Osteoblast (primary cell): ENCODE measurements at regions not wholly inside any gene's neighbourhood (a gene's known extent, or its start where the extent isn't known, plus 50 kb on each side); places are given as distances from the start of the nearest gene placed in this dataset.

Source experiments
- DNase-seq: peaks from one replicate; pipeline ENCODE4 v3.0.0; 2011; ENCODE audit warnings: low spot score, mixed read lengths; ENCODE audit not compliant: insufficient read length; ENCODE audit errors: missing footprints
- H2AFZ ChIP-seq: 2 replicates; pipeline ENCODE4 v1.6.0; 2011; ENCODE audit warnings: mild to moderate bottlenecking, low read length
- H3K27ac ChIP-seq: 2 replicates; pipeline ENCODE4 v1.5.1; 2011; ENCODE audit warnings: mild to moderate bottlenecking, low read depth, low read length, moderate library complexity
- H3K27me3 ChIP-seq: 2 replicates; pipeline ENCODE4 v1.6.0; 2012; ENCODE audit warnings: mild to moderate bottlenecking, control low read depth, inconsistent platforms, low read length, moderate library complexity; ENCODE audit not compliant: insufficient read depth
- H3K36me3 ChIP-seq: 2 replicates; pipeline ENCODE4 v1.5.1; 2011; ENCODE audit warnings: mild to moderate bottlenecking, low read length, control low read depth, moderate library complexity; ENCODE audit not compliant: insufficient read depth
- H3K4me1 ChIP-seq: 2 replicates; pipeline ENCODE4 v1.5.1; 2011; ENCODE audit warnings: mild to moderate bottlenecking, low read length, control low read depth, moderate library complexity; ENCODE audit not compliant: insufficient read depth
- H3K4me2 ChIP-seq: 2 replicates; pipeline ENCODE4 v1.6.0; 2011; ENCODE audit warnings: mild to moderate bottlenecking, low read length; ENCODE audit not compliant: insufficient read depth
- H3K4me3 ChIP-seq: fragments of 200-600 bp; sonication (generic); 3 replicates; pipeline ENCODE4 v1.5.1; 2012; ENCODE audit warnings: mild to moderate bottlenecking, low read length, inconsistent platforms; ENCODE audit not compliant: insufficient read depth
- H3K79me2 ChIP-seq: 2 replicates; pipeline ENCODE4 v1.6.0; 2012; ENCODE audit warnings: mild to moderate bottlenecking, low read length, control low read depth, inconsistent platforms; ENCODE audit not compliant: insufficient read depth
- H3K9me3 ChIP-seq: 2 replicates; pipeline ENCODE4 v1.5.1; 2011; ENCODE audit warnings: low read depth, low read length, control low read depth
- H4K20me1 ChIP-seq: 2 replicates; pipeline ENCODE4 v1.6.0; 2012; ENCODE audit warnings: mild to moderate bottlenecking, low read length, control low read depth; ENCODE audit not compliant: insufficient read depth
- TF ChIP-seq, protein P1 (sequence below): IDR thresholded peaks from 2 replicates; pipeline ENCODE4 v1.5.1; 2011; ENCODE audit warnings: mild to moderate bottlenecking, low read depth, low read length, moderate library complexity; ENCODE audit errors: extremely low read depth

GRCh38 chr5:115685490-115685889 is 59.7 kb upstream of the TMED7 start:
- H4K20me1 ChIP-seq = no peaks in the 10 kb centered on the region
- no peak overlapping the region for H2AFZ ChIP-seq
- no peak for DNase-seq
- no peaks in the 10 kb centered on the region for H3K36me3 ChIP-seq
- peaks cover 6% of the 10 kb centered on the region for H3K27me3 ChIP-seq
- no peak overlapping the region for H3K4me3 ChIP-seq
- H3K79me2 ChIP-seq = no peaks in the 10 kb centered on the region
- H3K27ac ChIP-seq = no peak overlapping the region
- H3K4me2 ChIP-seq = no peak overlapping the region
- no peaks in the 10 kb centered on the region for H3K9me3 ChIP-seq
- peaks cover 12% of the 10 kb centered on the region for H3K4me1 ChIP-seq
- TF ChIP-seq, protein P1, sequence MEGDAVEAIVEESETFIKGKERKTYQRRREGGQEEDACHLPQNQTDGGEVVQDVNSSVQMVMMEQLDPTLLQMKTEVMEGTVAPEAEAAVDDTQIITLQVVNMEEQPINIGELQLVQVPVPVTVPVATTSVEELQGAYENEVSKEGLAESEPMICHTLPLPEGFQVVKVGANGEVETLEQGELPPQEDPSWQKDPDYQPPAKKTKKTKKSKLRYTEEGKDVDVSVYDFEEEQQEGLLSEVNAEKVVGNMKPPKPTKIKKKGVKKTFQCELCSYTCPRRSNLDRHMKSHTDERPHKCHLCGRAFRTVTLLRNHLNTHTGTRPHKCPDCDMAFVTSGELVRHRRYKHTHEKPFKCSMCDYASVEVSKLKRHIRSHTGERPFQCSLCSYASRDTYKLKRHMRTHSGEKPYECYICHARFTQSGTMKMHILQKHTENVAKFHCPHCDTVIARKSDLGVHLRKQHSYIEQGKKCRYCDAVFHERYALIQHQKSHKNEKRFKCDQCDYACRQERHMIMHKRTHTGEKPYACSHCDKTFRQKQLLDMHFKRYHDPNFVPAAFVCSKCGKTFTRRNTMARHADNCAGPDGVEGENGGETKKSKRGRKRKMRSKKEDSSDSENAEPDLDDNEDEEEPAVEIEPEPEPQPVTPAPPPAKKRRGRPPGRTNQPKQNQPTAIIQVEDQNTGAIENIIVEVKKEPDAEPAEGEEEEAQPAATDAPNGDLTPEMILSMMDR = no peak

- no peak for DNase-seq
- peaks cover 12% of the 10 kb centered on the region for H3K4me1 ChIP-seq
- no peaks in the 10 kb centered on the region for H3K9me3 ChIP-seq
- TF ChIP-seq, protein P1 = no peak
- peaks cover 6% of the 10 kb centered on the region for H3K27me3 ChIP-seq
- no peak overlapping the region for H3K27ac ChIP-seq
- no peaks in the 10 kb centered on the region for H4K20me1 ChIP-seq
- H2AFZ ChIP-seq = no peak overlapping the region
- no peaks in the 10 kb centered on the region for H3K79me2 ChIP-seq
- no peaks in the 10 kb centered on the region for H3K36me3 ChIP-seq
- H3K4me3 ChIP-seq = no peak overlapping the region
- no peak overlapping the region for H3K4me2 ChIP-seq
Measured at GRCh38 chr5:115684513-115685037, 58.7 kb upstream of the TMED7 start.

DNA sequence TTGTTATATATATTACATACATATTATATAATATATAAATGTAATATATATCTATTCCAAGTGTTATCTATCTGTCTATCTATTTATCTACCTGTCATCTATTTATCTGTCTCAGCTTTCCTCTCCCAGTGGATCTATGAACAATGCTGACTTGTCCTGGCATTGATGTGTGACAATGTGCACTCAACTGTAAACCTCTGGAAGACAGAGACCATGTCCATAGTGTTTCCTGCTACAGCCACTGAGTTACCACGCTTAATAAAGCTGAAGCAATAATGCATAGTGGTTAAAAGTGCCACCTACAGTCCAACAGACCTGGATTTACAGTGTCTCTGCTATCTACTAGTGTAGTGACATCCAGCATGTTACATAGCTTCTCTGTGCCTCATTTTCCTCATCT is 57.2 kb upstream of the TMED7 start:
- Histone ChIP-seq H4K20me1 (no peaks in the 10 kb centered on the region), H3K36me3 (no peaks in the 10 kb centered on the region), H3K4me1 (peaks cover 12% of the 10 kb centered on the region), H3K79me2 (no peaks in the 10 kb centered on the region), H3K4me3 (no peak overlapping the region), H2AFZ (no peak overlapping the region), H3K27ac (no peak overlapping the region), H3K9me3 (no peaks in the 10 kb centered on the region), H3K4me2 (no peak overlapping the region), H3K27me3 (peaks cover 4% of the 10 kb centered on the region)
- TF ChIP-seq, protein P1 = no peak
- no peak for DNase-seq
